ENCODE measurements at regions not wholly inside any gene's neighbourhood (a gene's known extent, or its start where the extent isn't known, plus 50 kb on each side); places are given as distances from the start of the nearest gene placed in this dataset.

- TF ChIP-seq ZNF830 (tag by site-specific recombination; IDR thresholded peaks at IDR 0.05; ENCODE audit: low read depth) (no peak), KLF9 (tag by site-specific recombination; IDR thresholded peaks at IDR 0.05; ENCODE audit: low read depth) (no peak), CTCF (tag by site-specific recombination; IDR thresholded peaks at IDR 0.05) (no peak), SETDB1 (IDR thresholded peaks at IDR 0.05; ENCODE audit: insufficient read length, low read length) (no peak), ZFP3 (tag by site-specific recombination; IDR thresholded peaks at IDR 0.05; ENCODE audit: low read depth) (no peak), BCL11A (tag by site-specific recombination; IDR thresholded peaks at IDR 0.05; ENCODE audit: low read depth) (no peak), REST (tag by site-specific recombination; IDR thresholded peaks at IDR 0.05) (no peak), SALL2 (tag by site-specific recombination; IDR thresholded peaks at IDR 0.05; ENCODE audit: borderline replicate concordance) (no peak), ZNF184 (tag by site-specific recombination; IDR thresholded peaks at IDR 0.05) (no peak)
These were observed 119.7 kb downstream of the UCHL5 start for GRCh38 chr1:192939440-192939839.

Measured in HEK293 (cell line).